Astrocyte of the cerebellum (primary cell): ENCODE measurements at regions not wholly inside any gene's neighbourhood (a gene's known extent, or its start where the extent isn't known, plus 50 kb on each side); places are given as distances from the start of the nearest gene placed in this dataset.

Experiments
- DNase-seq: peaks from one replicate; pipeline ENCODE4 v3.0.0-alpha.2; 2011; ENCODE audit warnings: low read depth
- H3K4me3 ChIP-seq: 2 replicates; pipeline ENCODE4 v1.5.1; 2011; ENCODE audit warnings: mild to moderate bottlenecking, low read depth, low read length, moderate library complexity
- in situ Hi-C: cut with HindIII; loops from 2 replicates; pipeline ENCODE4 v1.10.0; 2017; ENCODE audit warnings: low sequenced_read_pairs
- TF ChIP-seq, protein P1 (sequence below): IDR thresholded peaks from 2 replicates; pipeline ENCODE4 v1.5.1; 2012; ENCODE audit warnings: low read length, low read depth, moderate library complexity, mild to moderate bottlenecking; ENCODE audit errors: missing control alignments

DNA sequence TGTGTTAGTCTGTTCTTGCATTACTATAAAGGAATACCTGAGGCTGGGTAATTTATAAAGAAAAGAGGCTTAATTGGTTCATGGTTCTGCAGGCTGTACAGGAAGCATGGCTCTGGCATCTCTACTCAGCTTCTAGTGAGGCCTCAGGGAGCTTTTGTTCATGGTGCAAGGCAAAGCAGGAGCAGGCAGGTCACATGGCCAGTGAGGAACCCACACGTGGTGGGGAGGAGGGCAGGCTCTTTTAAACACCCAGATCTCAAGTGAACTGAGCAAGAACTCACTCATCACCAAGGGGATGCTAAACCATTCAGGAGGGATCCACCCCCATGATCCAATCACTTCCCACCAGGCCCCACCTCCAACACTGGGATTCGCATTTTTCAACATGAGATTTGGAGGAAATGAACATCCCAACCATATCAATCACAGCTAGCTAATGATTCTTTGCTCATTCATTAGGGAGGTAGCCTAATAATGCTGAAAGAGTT is 51.4 kb upstream of the RAP1A start:
- in situ Hi-C loops, result no loop called here
- no peak for DNase-seq
- TF ChIP-seq, protein P1, sequence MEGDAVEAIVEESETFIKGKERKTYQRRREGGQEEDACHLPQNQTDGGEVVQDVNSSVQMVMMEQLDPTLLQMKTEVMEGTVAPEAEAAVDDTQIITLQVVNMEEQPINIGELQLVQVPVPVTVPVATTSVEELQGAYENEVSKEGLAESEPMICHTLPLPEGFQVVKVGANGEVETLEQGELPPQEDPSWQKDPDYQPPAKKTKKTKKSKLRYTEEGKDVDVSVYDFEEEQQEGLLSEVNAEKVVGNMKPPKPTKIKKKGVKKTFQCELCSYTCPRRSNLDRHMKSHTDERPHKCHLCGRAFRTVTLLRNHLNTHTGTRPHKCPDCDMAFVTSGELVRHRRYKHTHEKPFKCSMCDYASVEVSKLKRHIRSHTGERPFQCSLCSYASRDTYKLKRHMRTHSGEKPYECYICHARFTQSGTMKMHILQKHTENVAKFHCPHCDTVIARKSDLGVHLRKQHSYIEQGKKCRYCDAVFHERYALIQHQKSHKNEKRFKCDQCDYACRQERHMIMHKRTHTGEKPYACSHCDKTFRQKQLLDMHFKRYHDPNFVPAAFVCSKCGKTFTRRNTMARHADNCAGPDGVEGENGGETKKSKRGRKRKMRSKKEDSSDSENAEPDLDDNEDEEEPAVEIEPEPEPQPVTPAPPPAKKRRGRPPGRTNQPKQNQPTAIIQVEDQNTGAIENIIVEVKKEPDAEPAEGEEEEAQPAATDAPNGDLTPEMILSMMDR, result no peak
- H3K4me3 ChIP-seq, result no peak overlapping the region
